HepG2 (cell line): ENCODE measurements at regions not wholly inside any gene's neighbourhood (a gene's known extent, or its start where the extent isn't known, plus 50 kb on each side); places are given as distances from the start of the nearest gene placed in this dataset.

Source experiments
- ATAC-seq: fragments of 200-7000 bp; cut with Tn5 transposase; 3 replicates; pipeline ENCODE4 v1.9.1; 2020; ENCODE audit warnings: mild to moderate bottlenecking, moderate library complexity
- BruUV-seq: library from RNA; stranded (reverse); fragments of 400-500 nt; replicated peaks from 2 replicates; lab custom pipeline; 2021; lab: Mats Ljungman, UMichigan
- CTCF ChIA-PET: fragments of 300-600 bp; formaldehyde crosslinking; extraction: SDS; loops from one replicate; lab custom pipeline; 2021; ENCODE audit warnings: low total read pairs, inconsistent platforms, low intra/inter-chr PET ratio; lab: Yijun Ruan, JAX
- POLR2A ChIA-PET: fragments of 350-600 bp; sonication (Branson Sonifier 250); formaldehyde crosslinking; loops from one replicate; lab custom pipeline; 2020; ENCODE audit warnings: antibody characterized with exemption, inconsistent platforms; lab: Yijun Ruan, JAX
- DNase-seq: peaks from one replicate; pipeline ENCODE4 v3.0.0-alpha.2; 2015; ENCODE audit warnings: low spot score
- FAIRE-seq: peaks from 3 replicates; lab custom pipeline; 2011; peaks lifted over from hg19 to GRCh38; lab: Jason Lieb, UNC
- H2AFZ ChIP-seq: one replicate; pipeline ENCODE4 v1.6.1; 2011; ENCODE audit warnings: low read length, inconsistent platforms
- H3K27ac ChIP-seq: fragments of 300-600 bp; 3 replicates; pipeline ENCODE4 v1.8.0; 2011; ENCODE audit warnings: mixed run types, mild to moderate bottlenecking, mixed read lengths, low read length, inconsistent platforms; ENCODE audit not compliant: insufficient read depth; ENCODE audit errors: extremely low read length
- H3K27me3 ChIP-seq, 2 experiments: fragments of 200-600 bp in 1 of 2; 2 replicates in 1 of 2; 3 replicates in 1 of 2; pipeline versions ENCODE4 v1.6.0 to v1.8.0; 2011; ENCODE audit warnings: low read length in 2 of 2, mild to moderate bottlenecking in 2 of 2, moderate library complexity in 2 of 2, inconsistent platforms in 1 of 2; ENCODE audit not compliant: insufficient read depth in 2 of 2, control insufficient read depth in 1 of 2
- H3K36me3 ChIP-seq, 2 experiments: fragments of 200-600 bp in 1 of 2; replicated peaks in 1 of 2; 2 replicates in 1 of 2; 3 replicates in 1 of 2; pipeline versions ENCODE4 v1.5.1 to v1.8.0; 2011; ENCODE audit warnings: low read length in 2 of 2, inconsistent platforms in 1 of 2; ENCODE audit not compliant: insufficient read depth in 2 of 2, control insufficient read depth in 1 of 2
- H3K4me1 ChIP-seq: 2 replicates; pipeline ENCODE4 v1.5.1; 2012; ENCODE audit warnings: low read length, inconsistent platforms; ENCODE audit not compliant: insufficient read depth
- H3K4me2 ChIP-seq: 2 replicates; pipeline ENCODE4 v1.6.0; 2011; ENCODE audit warnings: low read depth, low read length, inconsistent platforms
- H3K4me3 ChIP-seq, 3 experiments: fragments of 200-600 bp in 1 of 3; sonication (generic), shearing (Covaris generic) in 1 of 3; replicated peaks in 1 of 3; 2 replicates each; pipeline ENCODE4 v1.5.1; 2011 to 2016; ENCODE audit warnings: low read length in 3 of 3, inconsistent platforms in 2 of 3, low read depth in 2 of 3, mild to moderate bottlenecking in 2 of 3, control low read depth in 1 of 3, mixed read lengths in 1 of 3; ENCODE audit not compliant: insufficient read depth in 1 of 3
- H3K79me2 ChIP-seq: one replicate; pipeline ENCODE4 v1.6.1; 2011; ENCODE audit warnings: low read length, inconsistent platforms; ENCODE audit not compliant: insufficient read depth
- H3K9ac ChIP-seq: 2 replicates; pipeline ENCODE4 v1.6.0; 2011; ENCODE audit warnings: mild to moderate bottlenecking, low read depth, low read length, inconsistent platforms; ENCODE audit not compliant: insufficient read depth
- H3K9me3 ChIP-seq: 2 replicates; pipeline ENCODE4 v1.5.1; 2012; ENCODE audit warnings: mild to moderate bottlenecking, low read length
- H4K20me1 ChIP-seq: 2 replicates; pipeline ENCODE4 v1.6.0; 2011; ENCODE audit warnings: inconsistent platforms, mild to moderate bottlenecking, low read length, moderate library complexity; ENCODE audit not compliant: insufficient read depth
- AKAP8 ChIP-seq: sonication (generic); formaldehyde crosslinking; IDR thresholded peaks from 2 replicates; pipeline ENCODE4 v1.5.1; 2020; ENCODE audit warnings: mild to moderate bottlenecking, missing genetic modification reagents
- ATF1 ChIP-seq: IDR thresholded peaks from 2 replicates; pipeline ENCODE4 v1.6.1; 2016; ENCODE audit warnings: mild to moderate bottlenecking, control low read depth
- MAFF ChIP-seq: IDR thresholded peaks from 2 replicates; pipeline ENCODE4 v1.6.1; 2011; ENCODE audit warnings: low read depth, low read length, improper control_type of control experiment
- MBNL3 ChIP-seq: fragments of 250-450 bp; sonication (Bioruptor Pico); conservative IDR thresholded peaks from 2 replicates; pipeline ENCODE4 v1.8.0; 2022; ENCODE audit warnings: mild to moderate bottlenecking, inconsistent platforms
- PHB2 ChIP-seq: fragments of 450-650 bp; IDR thresholded peaks from 2 replicates; pipeline ENCODE4 v1.6.1; 2018; ENCODE audit not compliant: partially characterized antibody
- SRY ChIP-seq: sonication (generic); formaldehyde crosslinking; IDR thresholded peaks from 2 replicates; pipeline ENCODE4 v1.8.0; 2022; ENCODE audit warnings: mild to moderate bottlenecking, missing genetic modification reagents
- STAT5B ChIP-seq: sonication (generic); formaldehyde crosslinking; IDR thresholded peaks from 2 replicates; pipeline ENCODE4 v1.4.0; 2020; ENCODE audit warnings: missing genetic modification reagents
- ZNF713 ChIP-seq: sonication (generic); formaldehyde crosslinking; IDR thresholded peaks from 2 replicates; pipeline ENCODE4 v1.4.0; 2020; ENCODE audit warnings: mild to moderate bottlenecking, missing genetic modification reagents
- ZNF724P ChIP-seq: sonication (generic); formaldehyde crosslinking; IDR thresholded peaks from 2 replicates; pipeline ENCODE4 v1.8.0; 2022; ENCODE audit warnings: missing genetic modification reagents, borderline replicate concordance
- in situ Hi-C: cut with HindIII; loops from 2 replicates; pipeline ENCODE4 v1.10.0; 2017; ENCODE audit warnings: low pct_unique_long_range_greater_than_20kb; ENCODE audit not compliant: extremely low pct_ligation_motif_present
- intact Hi-C: fragments of 100-400 bp; cut with micrococcal nuclease; formaldehyde crosslinking; loops from one replicate; pipeline ENCODE4 v1.10.0; 2022; ENCODE audit not compliant: unreplicated experiment
- TF ChIP-seq, protein P1 (sequence below): sonication (generic); formaldehyde crosslinking; IDR thresholded peaks from 2 replicates; pipeline ENCODE4 v1.5.0; 2020; ENCODE audit warnings: missing genetic modification reagents
- TF ChIP-seq, protein P2 (sequence below): sonication (generic); formaldehyde crosslinking; IDR thresholded peaks from 2 replicates; pipeline ENCODE4 v1.9.0; 2021; ENCODE audit warnings: missing genetic modification reagents, borderline replicate concordance
- TF ChIP-seq, protein P3 (sequence below), 2 experiments: fragments of 450-650 bp in 1 of 2; sonication (generic) in 1 of 2; formaldehyde crosslinking; IDR thresholded peaks; 2 replicates each; pipeline versions ENCODE4 v1.5.0 to v1.8.0; 2020 to 2022; ENCODE audit warnings: mild to moderate bottlenecking in 1 of 2, missing genetic modification reagents in 1 of 2
- TF ChIP-seq, protein P4 (sequence below): sonication (generic); formaldehyde crosslinking; IDR thresholded peaks from 2 replicates; pipeline ENCODE4 v1.9.0; 2022; ENCODE audit warnings: low read depth, missing genetic modification reagents
- TF ChIP-seq, protein P5 (sequence below): sonication (generic); formaldehyde crosslinking; IDR thresholded peaks from 2 replicates; pipeline ENCODE4 v1.5.1; 2020; ENCODE audit warnings: mild to moderate bottlenecking, moderate library complexity, missing genetic modification reagents
- TF ChIP-seq, protein P6 (sequence below): sonication (generic); formaldehyde crosslinking; IDR thresholded peaks from 2 replicates; pipeline ENCODE4 v1.8.1; 2022; ENCODE audit warnings: mild to moderate bottlenecking, missing genetic modification reagents

DNA sequence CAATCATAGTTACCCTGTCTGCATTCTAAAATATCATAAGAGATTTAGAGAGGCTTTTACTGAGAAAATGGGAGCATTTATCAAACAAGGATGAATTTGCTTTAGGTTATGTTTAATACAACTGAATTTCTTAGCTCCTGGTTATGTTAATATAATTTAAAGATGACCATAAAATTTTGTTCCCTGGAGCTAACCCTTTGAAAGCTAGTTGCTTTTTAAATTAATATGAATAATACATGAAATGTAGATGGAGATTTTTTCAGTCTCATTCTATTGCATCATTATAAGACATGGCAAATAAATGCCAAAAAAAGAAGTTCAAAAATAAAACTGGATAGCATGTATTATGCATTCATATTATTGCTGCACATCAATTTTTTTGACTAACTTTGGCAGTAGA, 344.1 kb upstream of the NXPH2 start:
- ChIA-PET CTCF (no interaction called here), POLR2A (no interaction called here)
- H3K36me3 ChIP-seq = no peaks in the 10 kb centered on the region
- intact Hi-C loops = no loop called here
- ATAC-seq = no peak
- H3K9me3 ChIP-seq = peaks cover 20% of the 10 kb centered on the region
- no TSS peak for BruUV-seq
- H3K4me1 ChIP-seq = no peaks in the 10 kb centered on the region
- H2AFZ ChIP-seq = no peak overlapping the region
- no peak overlapping the region for H3K4me3 ChIP-seq
- H3K4me2 ChIP-seq = no peak overlapping the region
- in situ Hi-C loops = no loop called here
- DNase-seq = no peak
- FAIRE-seq = no peak
- H3K79me2 ChIP-seq = no peaks in the 10 kb centered on the region
- no peaks in the 10 kb centered on the region for H3K27me3 ChIP-seq
- no peak overlapping the region for H3K27ac ChIP-seq
- H3K9ac ChIP-seq = no peak overlapping the region
- no peaks in the 10 kb centered on the region for H4K20me1 ChIP-seq
- TF ChIP-seq SRY (CRISPR knock-in tag) = no peak
- TF ChIP-seq, protein P1, sequence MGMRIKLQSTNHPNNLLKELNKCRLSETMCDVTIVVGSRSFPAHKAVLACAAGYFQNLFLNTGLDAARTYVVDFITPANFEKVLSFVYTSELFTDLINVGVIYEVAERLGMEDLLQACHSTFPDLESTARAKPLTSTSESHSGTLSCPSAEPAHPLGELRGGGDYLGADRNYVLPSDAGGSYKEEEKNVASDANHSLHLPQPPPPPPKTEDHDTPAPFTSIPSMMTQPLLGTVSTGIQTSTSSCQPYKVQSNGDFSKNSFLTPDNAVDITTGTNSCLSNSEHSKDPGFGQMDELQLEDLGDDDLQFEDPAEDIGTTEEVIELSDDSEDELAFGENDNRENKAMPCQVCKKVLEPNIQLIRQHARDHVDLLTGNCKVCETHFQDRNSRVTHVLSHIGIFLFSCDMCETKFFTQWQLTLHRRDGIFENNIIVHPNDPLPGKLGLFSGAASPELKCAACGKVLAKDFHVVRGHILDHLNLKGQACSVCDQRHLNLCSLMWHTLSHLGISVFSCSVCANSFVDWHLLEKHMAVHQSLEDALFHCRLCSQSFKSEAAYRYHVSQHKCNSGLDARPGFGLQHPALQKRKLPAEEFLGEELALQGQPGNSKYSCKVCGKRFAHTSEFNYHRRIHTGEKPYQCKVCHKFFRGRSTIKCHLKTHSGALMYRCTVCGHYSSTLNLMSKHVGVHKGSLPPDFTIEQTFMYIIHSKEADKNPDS = no peak
- TF ChIP-seq ZNF724P = no peak
- no peak for TF ChIP-seq MBNL3 (CRISPR knock-in tag)
- TF ChIP-seq, protein P2, sequence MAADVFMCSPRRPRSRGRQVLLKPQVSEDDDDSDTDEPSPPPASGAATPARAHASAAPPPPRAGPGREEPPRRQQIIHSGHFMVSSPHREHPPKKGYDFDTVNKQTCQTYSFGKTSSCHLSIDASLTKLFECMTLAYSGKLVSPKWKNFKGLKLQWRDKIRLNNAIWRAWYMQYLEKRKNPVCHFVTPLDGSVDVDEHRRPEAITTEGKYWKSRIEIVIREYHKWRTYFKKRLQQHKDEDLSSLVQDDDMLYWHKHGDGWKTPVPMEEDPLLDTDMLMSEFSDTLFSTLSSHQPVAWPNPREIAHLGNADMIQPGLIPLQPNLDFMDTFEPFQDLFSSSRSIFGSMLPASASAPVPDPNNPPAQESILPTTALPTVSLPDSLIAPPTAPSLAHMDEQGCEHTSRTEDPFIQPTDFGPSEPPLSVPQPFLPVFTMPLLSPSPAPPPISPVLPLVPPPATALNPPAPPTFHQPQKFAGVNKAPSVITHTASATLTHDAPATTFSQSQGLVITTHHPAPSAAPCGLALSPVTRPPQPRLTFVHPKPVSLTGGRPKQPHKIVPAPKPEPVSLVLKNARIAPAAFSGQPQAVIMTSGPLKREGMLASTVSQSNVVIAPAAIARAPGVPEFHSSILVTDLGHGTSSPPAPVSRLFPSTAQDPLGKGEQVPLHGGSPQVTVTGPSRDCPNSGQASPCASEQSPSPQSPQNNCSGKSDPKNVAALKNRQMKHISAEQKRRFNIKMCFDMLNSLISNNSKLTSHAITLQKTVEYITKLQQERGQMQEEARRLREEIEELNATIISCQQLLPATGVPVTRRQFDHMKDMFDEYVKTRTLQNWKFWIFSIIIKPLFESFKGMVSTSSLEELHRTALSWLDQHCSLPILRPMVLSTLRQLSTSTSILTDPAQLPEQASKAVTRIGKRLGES (CRISPR knock-in tag) = no peak
- TF ChIP-seq ZNF713 (CRISPR knock-in tag) = no peak
- TF ChIP-seq, protein P3, sequence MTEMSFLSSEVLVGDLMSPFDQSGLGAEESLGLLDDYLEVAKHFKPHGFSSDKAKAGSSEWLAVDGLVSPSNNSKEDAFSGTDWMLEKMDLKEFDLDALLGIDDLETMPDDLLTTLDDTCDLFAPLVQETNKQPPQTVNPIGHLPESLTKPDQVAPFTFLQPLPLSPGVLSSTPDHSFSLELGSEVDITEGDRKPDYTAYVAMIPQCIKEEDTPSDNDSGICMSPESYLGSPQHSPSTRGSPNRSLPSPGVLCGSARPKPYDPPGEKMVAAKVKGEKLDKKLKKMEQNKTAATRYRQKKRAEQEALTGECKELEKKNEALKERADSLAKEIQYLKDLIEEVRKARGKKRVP (CRISPR knock-in tag; IDR thresholded peaks at IDR 0.05) = no peak
- TF ChIP-seq MAFF = no peak
- TF ChIP-seq AKAP8 = no peak
- TF ChIP-seq ATF1 (CRISPR knock-in tag) = no peak
- TF ChIP-seq, protein P4, sequence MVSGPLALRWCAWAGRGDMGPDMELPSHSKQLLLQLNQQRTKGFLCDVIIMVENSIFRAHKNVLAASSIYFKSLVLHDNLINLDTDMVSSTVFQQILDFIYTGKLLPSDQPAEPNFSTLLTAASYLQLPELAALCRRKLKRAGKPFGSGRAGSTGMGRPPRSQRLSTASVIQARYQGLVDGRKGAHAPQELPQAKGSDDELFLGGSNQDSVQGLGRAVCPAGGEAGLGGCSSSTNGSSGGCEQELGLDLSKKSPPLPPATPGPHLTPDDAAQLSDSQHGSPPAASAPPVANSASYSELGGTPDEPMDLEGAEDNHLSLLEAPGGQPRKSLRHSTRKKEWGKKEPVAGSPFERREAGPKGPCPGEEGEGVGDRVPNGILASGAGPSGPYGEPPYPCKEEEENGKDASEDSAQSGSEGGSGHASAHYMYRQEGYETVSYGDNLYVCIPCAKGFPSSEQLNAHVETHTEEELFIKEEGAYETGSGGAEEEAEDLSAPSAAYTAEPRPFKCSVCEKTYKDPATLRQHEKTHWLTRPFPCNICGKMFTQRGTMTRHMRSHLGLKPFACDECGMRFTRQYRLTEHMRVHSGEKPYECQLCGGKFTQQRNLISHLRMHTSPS (CRISPR knock-in tag) = no peak
- TF ChIP-seq PHB2 = no peak
- TF ChIP-seq, protein P5, sequence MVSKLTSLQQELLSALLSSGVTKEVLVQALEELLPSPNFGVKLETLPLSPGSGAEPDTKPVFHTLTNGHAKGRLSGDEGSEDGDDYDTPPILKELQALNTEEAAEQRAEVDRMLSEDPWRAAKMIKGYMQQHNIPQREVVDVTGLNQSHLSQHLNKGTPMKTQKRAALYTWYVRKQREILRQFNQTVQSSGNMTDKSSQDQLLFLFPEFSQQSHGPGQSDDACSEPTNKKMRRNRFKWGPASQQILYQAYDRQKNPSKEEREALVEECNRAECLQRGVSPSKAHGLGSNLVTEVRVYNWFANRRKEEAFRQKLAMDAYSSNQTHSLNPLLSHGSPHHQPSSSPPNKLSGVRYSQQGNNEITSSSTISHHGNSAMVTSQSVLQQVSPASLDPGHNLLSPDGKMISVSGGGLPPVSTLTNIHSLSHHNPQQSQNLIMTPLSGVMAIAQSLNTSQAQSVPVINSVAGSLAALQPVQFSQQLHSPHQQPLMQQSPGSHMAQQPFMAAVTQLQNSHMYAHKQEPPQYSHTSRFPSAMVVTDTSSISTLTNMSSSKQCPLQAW (CRISPR knock-in tag) = no peak
- TF ChIP-seq STAT5B (CRISPR knock-in tag) = no peak
- TF ChIP-seq, protein P6, sequence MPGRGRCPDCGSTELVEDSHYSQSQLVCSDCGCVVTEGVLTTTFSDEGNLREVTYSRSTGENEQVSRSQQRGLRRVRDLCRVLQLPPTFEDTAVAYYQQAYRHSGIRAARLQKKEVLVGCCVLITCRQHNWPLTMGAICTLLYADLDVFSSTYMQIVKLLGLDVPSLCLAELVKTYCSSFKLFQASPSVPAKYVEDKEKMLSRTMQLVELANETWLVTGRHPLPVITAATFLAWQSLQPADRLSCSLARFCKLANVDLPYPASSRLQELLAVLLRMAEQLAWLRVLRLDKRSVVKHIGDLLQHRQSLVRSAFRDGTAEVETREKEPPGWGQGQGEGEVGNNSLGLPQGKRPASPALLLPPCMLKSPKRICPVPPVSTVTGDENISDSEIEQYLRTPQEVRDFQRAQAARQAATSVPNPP (CRISPR knock-in tag) = no peak
